HG03378 (cell line): ENCODE measurements at regions not wholly inside any gene's neighbourhood (a gene's known extent, or its start where the extent isn't known, plus 50 kb on each side); places are given as distances from the start of the nearest gene placed in this dataset.

Experiments
- ATAC-seq: cut with Tn5 transposase; IDR thresholded peaks from one replicate; pipeline ENCODE4 v1.9.1; 2021; ENCODE audit warnings: mild to moderate bottlenecking, moderate library complexity; ENCODE audit not compliant: unreplicated experiment

GRCh38 chr5:5665225-5666075 lies 243.0 kb downstream of the ICE1 start:
- ATAC-seq: no peak

GRCh38 chr5:5658889-5659465 lies 236.5 kb downstream of the ICE1 start:
- no peak for ATAC-seq

- ATAC-seq: no peak
These were observed 235.7 kb downstream of the ICE1 start for GRCh38 chr5:5658226-5658625.

DNA sequence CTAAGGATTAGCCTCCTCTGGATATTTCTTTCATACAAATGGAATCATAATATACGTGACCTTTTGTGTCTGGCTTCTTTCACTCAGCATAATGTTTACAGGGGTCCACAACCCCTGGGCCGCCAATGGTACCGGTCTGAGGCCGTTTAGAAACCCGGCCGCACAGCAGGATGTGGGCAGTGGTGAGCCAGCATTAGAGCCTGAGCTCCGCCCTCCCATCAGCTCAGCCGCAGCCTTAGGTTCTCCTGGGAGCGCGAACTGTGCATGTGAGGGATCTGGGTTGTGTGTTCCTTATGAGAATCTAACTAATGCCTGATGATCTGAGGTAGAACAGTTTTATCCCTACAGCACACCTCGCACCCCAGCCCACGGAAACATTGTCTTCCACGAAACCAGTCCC lies 229.7 kb downstream of the ICE1 start:
- no peak for ATAC-seq

DNA sequence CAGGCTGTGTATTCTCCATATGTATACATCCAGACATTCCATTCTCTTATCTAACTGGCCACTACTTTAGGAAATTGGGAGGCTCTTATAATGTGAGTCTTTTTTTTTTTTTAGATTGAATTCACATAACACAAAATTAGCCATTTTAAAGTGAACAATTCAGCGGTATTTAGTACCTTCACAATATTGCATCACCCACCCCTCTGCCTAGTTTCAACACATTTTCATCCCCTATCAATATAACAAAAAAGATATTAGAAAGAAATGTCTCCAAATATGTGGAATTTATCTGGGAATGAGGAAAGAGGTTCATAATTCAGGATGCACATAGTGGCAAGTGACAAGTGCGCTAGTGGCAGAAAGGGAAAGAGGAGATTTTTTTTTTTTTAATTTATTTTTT lies 228.5 kb downstream of the ICE1 start:
- ATAC-seq: no peak

DNA sequence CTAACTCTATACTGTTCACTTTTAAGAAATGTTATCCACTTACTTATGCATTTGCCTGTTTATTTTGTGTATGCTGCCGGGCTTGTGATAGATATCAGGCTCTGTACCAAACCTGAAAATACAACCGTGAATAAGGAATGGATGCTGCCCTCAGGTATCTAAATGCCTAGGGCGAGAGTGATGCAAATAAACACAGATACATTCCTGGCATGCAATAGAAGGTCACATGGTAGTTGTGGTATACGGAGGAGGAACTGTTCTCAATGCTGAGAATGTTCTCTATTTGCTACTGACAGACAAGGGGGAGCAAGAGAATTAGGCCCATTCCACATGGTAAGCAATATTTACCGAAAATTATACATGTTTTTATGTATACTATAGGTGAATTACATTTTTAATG lies 227.8 kb downstream of the ICE1 start:
- no peak for ATAC-seq

DNA sequence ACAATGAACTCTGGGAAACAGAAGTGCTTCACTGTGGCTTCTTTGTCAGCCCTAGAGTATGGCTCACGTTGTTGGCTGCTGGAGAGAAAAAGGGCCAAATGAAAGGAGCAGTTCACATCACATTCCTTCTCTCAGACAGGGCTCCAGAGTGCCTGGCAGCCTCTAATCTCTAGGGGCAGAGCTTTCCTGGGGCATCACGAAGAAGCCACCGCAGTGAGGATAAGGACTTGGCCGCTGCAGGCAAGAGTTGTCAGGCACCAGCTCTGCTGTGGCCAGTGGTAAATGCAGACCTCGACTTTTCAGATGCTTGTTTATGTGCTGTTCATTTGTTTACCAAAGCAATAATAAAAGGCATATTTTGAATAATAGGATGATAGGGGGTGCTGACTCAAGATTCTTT lies 227.2 kb downstream of the ICE1 start:
- no peak for ATAC-seq

DNA sequence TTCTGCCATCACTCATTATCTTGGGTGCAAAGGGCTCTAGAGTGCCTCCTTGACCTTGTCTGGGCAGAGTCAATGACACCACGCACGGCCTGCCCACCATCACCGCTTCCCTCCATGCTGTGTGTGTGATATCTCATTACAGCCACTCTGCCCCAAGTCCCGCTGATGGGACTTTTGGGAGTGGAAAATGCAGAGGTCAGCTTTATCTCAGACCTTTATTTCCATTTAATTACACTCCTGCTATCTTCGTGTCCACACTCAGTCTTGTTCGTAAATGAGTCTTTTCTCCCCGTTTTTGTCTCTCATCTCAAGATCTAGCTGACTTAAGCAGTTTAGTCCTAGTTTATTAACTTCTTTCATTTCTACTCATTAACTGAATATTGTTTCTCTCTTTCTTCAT lies 226.2 kb downstream of the ICE1 start:
- no peak for ATAC-seq

- ATAC-seq: no peak
These were observed 223.4 kb downstream of the ICE1 start for GRCh38 chr5:5645891-5646290.

GRCh38 chr5:5645198-5645597 lies 222.7 kb downstream of the ICE1 start:
- no peak for ATAC-seq

DNA sequence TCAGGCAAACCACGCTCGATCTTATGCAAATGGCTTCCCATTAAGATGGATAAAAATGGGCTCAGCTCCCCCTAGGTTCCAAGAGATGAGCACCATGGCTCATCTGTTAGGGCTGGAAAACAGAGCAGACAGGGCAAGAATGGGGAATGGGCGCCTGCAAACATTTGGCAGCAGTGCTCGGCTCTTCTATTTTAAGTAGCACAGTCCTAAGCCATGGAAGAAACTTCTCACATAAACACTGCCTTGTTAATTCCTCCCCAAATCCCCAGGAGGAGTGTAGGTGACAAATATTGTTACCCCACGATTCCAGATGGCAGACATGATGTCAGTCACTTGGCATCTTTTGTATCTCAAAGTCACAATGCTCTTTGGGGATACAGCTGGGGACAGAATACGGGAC lies 221.8 kb downstream of the ICE1 start:
- no peak for ATAC-seq

- ATAC-seq: no peak
These were observed 221.0 kb downstream of the ICE1 start for GRCh38 chr5:5643481-5643880.

DNA sequence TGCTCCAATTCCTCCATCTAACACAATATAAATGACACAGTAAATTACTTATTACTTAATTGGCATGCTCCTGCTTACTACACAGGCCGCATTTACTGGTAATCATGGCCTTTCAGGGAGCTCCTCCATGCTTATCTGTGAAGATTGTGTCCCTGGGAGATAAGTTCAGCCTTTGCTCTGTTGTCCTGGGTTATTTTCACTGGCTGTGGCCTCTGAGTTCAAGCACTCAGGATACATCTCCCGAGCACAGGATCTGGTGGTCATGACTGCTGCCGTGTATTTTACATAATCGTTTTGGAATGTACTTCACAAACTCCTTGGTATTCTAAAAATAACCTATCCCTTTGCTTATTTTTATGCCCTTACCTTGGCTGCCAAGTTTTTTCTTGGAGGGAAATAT lies 215.7 kb downstream of the ICE1 start:
- ATAC-seq: no peak

GRCh38 chr5:5637173-5637572 lies 214.7 kb downstream of the ICE1 start:
- ATAC-seq: no peak

GRCh38 chr5:5634817-5635216 lies 212.3 kb downstream of the ICE1 start:
- ATAC-seq: no peak

GRCh38 chr5:5633579-5633978 lies 211.1 kb downstream of the ICE1 start:
- ATAC-seq: no peak

- ATAC-seq: no peak
These were observed 210.2 kb downstream of the ICE1 start for GRCh38 chr5:5632678-5633077.

DNA sequence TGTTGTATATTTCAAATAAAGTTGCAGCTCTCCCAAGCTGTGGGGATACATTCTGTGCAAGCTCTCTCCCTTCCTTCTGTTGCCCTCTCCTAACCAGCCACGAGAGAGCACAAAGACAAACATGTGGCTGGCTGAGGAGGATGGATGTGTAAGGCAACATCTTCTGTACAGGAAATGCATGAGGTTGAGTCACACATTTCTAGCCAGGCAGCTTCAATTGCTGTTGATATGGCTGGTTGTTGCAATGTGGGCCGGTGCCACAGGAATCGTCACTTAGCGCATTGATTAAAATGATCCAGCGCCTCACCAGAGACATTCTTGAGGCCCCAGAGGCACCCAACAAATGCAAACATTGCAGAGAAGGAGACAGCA lies 207.1 kb downstream of the ICE1 start:
- no peak for ATAC-seq

GRCh38 chr5:5628866-5629606 lies 206.6 kb downstream of the ICE1 start:
- no peak for ATAC-seq

DNA sequence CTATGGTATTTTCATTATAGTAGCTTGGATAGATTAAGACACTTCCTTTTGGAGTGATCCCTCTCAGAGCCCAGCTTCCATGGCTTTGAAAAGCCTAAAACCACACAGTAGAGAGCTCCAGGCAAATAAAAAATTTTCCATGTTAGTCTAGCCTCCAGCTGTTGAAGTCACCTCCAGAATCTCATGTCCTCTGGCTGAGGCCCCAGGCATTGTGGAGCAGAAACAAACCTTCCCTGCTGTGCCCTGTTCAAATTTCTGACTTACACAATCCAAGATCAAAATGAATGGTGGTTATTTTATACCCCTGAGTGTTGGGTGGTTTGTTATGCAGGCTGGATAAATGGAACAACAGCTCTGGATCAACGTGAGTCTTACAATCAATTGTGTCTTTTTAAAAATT lies 203.9 kb downstream of the ICE1 start:
- no peak for ATAC-seq

DNA sequence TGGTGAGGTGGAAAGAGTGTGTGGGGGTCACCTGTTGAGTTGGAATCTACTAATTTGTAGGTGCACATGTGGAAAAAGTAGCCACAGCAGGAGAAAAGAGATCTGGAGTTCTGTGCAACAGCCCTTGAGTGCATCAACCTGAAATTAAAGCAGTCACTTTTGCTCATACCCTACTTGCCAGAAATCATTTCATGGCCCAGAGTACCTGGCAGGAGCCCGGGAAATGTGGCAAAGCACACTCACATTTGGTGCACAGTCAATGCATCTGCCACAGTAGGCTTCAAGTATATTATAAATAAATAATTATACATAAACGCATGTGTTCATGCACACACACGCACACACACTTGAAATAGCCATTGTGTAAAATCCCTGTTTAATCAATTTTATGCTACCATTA lies 203.0 kb downstream of the ICE1 start:
- no peak for ATAC-seq

GRCh38 chr5:5623397-5623796 lies 200.9 kb downstream of the ICE1 start:
- ATAC-seq: no peak
